ENCODE measurements at regions not wholly inside any gene's neighbourhood (a gene's known extent, or its start where the extent isn't known, plus 50 kb on each side); places are given as distances from the start of the nearest gene placed in this dataset.

GRCh38 chr10:27413387-27413786, 90.7 kb upstream of the RAB18 start:
- Mint-ChIP-seq H3K27ac (ENCODE audit: unreplicated experiment) (no peak overlapping the region), H3K4me1 (ENCODE audit: unreplicated experiment) (no peaks in the 10 kb centered on the region), H3K36me3 (ENCODE audit: unreplicated experiment) (no peaks in the 10 kb centered on the region), H3K9me3 (ENCODE audit: unreplicated experiment) (no peaks in the 10 kb centered on the region), H3K27me3 (ENCODE audit: unreplicated experiment) (peaks cover 30% of the 10 kb centered on the region), H3K4me3 (ENCODE audit: unreplicated experiment) (no peak overlapping the region)
- DNase-seq (ENCODE audit: extremely low spot score, unreplicated experiment): no peak
- TF ChIP-seq, protein P1, sequence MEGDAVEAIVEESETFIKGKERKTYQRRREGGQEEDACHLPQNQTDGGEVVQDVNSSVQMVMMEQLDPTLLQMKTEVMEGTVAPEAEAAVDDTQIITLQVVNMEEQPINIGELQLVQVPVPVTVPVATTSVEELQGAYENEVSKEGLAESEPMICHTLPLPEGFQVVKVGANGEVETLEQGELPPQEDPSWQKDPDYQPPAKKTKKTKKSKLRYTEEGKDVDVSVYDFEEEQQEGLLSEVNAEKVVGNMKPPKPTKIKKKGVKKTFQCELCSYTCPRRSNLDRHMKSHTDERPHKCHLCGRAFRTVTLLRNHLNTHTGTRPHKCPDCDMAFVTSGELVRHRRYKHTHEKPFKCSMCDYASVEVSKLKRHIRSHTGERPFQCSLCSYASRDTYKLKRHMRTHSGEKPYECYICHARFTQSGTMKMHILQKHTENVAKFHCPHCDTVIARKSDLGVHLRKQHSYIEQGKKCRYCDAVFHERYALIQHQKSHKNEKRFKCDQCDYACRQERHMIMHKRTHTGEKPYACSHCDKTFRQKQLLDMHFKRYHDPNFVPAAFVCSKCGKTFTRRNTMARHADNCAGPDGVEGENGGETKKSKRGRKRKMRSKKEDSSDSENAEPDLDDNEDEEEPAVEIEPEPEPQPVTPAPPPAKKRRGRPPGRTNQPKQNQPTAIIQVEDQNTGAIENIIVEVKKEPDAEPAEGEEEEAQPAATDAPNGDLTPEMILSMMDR (IDR thresholded peaks at IDR 0.05): no peak

DNA sequence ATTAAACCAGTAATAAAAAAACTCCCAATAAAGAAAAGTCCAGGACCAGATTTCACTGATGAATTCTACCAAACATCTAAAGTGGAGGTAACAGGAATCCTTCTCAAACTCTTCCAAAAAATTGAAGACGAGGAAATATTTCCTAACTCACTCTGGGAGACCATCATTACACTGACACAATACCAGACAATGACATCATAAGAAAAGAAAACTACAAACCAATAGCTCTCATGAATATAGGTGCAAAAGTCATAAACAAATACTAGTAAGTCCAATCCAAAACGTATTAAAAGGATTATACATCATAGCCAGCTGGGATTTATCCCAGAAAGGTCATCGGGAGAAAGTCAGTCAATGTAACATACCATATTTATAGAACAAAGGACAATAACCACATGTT, 94.0 kb upstream of the RAB18 start:
- no peak overlapping the region for H3K27ac Mint-ChIP-seq (ENCODE audit: unreplicated experiment)
- H3K27me3 Mint-ChIP-seq (ENCODE audit: unreplicated experiment): peaks cover 36% of the 10 kb centered on the region
- H3K4me1 Mint-ChIP-seq (ENCODE audit: unreplicated experiment): no peaks in the 10 kb centered on the region
- no peak overlapping the region for H3K4me3 Mint-ChIP-seq (ENCODE audit: unreplicated experiment)
- no peaks in the 10 kb centered on the region for H3K36me3 Mint-ChIP-seq (ENCODE audit: unreplicated experiment)
- no peak for DNase-seq (ENCODE audit: extremely low spot score, unreplicated experiment)
- no peaks in the 10 kb centered on the region for H3K9me3 Mint-ChIP-seq (ENCODE audit: unreplicated experiment)
- TF ChIP-seq, protein P1 (IDR thresholded peaks at IDR 0.05): no peak

DNA sequence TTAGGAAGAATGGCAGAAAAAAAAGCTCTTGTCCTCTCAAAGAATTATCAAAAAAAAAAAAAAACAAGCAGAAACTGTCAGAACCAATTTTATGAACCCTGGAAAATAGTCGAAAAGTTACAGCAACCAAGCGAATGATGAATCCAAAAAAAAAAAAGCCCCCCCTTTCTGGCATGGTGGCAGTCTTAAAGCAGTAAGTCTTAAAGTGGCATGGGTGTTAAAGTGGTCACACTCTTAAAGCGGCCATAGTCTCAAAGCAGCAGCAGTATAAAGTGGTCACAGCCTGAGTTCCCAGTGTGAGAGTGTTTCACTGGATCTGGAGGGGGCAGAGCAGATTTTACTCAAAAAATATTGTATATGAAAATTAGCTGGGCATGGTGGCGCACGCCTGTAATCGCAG, 96.8 kb upstream of the RAB18 start:
- TF ChIP-seq, protein P1 (IDR thresholded peaks at IDR 0.05): no peak
- Mint-ChIP-seq H3K27ac (ENCODE audit: unreplicated experiment) (no peak overlapping the region), H3K4me1 (ENCODE audit: unreplicated experiment) (no peaks in the 10 kb centered on the region), H3K27me3 (ENCODE audit: unreplicated experiment) (peaks cover 44% of the 10 kb centered on the region), H3K9me3 (ENCODE audit: unreplicated experiment) (no peaks in the 10 kb centered on the region), H3K36me3 (ENCODE audit: unreplicated experiment) (no peaks in the 10 kb centered on the region), H3K4me3 (ENCODE audit: unreplicated experiment) (no peak overlapping the region)
- DNase-seq (ENCODE audit: extremely low spot score, unreplicated experiment): no peak

DNA sequence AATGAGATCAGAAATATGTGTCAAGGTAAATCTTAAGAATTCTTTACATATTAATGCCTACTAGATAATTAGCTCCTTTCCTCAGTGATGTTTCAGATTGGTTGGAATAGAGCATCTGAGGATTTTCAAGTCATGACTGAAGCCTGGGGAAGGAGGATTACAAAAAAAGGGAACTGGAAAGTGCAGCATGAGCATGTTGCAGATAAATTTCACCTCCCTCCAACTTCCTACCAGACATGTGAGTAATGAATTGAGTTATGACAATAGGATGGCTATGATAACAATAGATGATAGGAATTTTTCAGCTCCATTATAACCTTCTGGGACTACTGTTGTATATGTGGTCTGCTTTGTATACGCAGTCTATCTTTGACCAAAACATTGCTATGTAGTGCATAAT, 104.2 kb upstream of the RAB18 start:
- Mint-ChIP-seq H3K4me3 (ENCODE audit: unreplicated experiment) (no peak overlapping the region), H3K36me3 (ENCODE audit: unreplicated experiment) (no peaks in the 10 kb centered on the region), H3K27me3 (ENCODE audit: unreplicated experiment) (peaks cover 45% of the 10 kb centered on the region), H3K9me3 (ENCODE audit: unreplicated experiment) (no peaks in the 10 kb centered on the region), H3K27ac (ENCODE audit: unreplicated experiment) (no peak overlapping the region), H3K4me1 (ENCODE audit: unreplicated experiment) (no peaks in the 10 kb centered on the region)
- TF ChIP-seq, protein P1 (IDR thresholded peaks at IDR 0.05): no peak
- no peak for DNase-seq (ENCODE audit: extremely low spot score, unreplicated experiment)

- TF ChIP-seq, protein P1 (IDR thresholded peaks at IDR 0.05): no peak
- peaks cover 30% of the 10 kb centered on the region for H3K27me3 Mint-ChIP-seq (ENCODE audit: unreplicated experiment)
- no peak for DNase-seq (ENCODE audit: extremely low spot score, unreplicated experiment)
- no peaks in the 10 kb centered on the region for H3K36me3 Mint-ChIP-seq (ENCODE audit: unreplicated experiment)
- no peaks in the 10 kb centered on the region for H3K4me1 Mint-ChIP-seq (ENCODE audit: unreplicated experiment)
- H3K27ac Mint-ChIP-seq (ENCODE audit: unreplicated experiment): no peak overlapping the region
- no peaks in the 10 kb centered on the region for H3K9me3 Mint-ChIP-seq (ENCODE audit: unreplicated experiment)
- no peak overlapping the region for H3K4me3 Mint-ChIP-seq (ENCODE audit: unreplicated experiment)
Observed at GRCh38 chr10:27393961-27394360, 110.1 kb upstream of the RAB18 start.

All from osteocyte (in vitro differentiated cells).